ENCODE measurements at regions not wholly inside any gene's neighbourhood (a gene's known extent, or its start where the extent isn't known, plus 50 kb on each side); places are given as distances from the start of the nearest gene placed in this dataset.
"Not testable (repeated sequence)": the region's sequence is repeated elsewhere in the genome, so short reads cannot be mapped to it uniquely, and the experiment has no call there.

- no peak for DNase-seq
- no peak for TF ChIP-seq CTCF (IDR thresholded peaks at IDR 0.05; ENCODE audit: low read depth, low read length)
- Histone ChIP-seq H3K27ac (no peak overlapping the region), H3K27me3 (ENCODE audit: insufficient read depth, low read depth, severe bottlenecking) (no peaks in the 10 kb centered on the region), H3K9me3 (ENCODE audit: severe bottlenecking) (no peaks in the 10 kb centered on the region), H3K36me3 (no peaks in the 10 kb centered on the region), H3K4me3 (ENCODE audit: low read depth, low read length) (no peak overlapping the region)
Observed at GRCh38 chr3:193060748-193061546, 143.3 kb upstream of the MB21D2 start.

- no peak overlapping the region for H3K4me3 ChIP-seq (ENCODE audit: low read depth, low read length)
- no peaks in the 10 kb centered on the region for H3K9me3 ChIP-seq (ENCODE audit: severe bottlenecking)
- no peaks in the 10 kb centered on the region for H3K27me3 ChIP-seq (ENCODE audit: insufficient read depth, low read depth, severe bottlenecking)
- H3K27ac ChIP-seq: no peak overlapping the region
- H3K36me3 ChIP-seq: no peaks in the 10 kb centered on the region
- TF ChIP-seq CTCF (IDR thresholded peaks at IDR 0.05; ENCODE audit: low read depth, low read length): no peak
- no peak for DNase-seq
Observed at GRCh38 chr3:193068365-193068764, 150.7 kb upstream of the MB21D2 start.

- H3K4me3 ChIP-seq (ENCODE audit: low read depth, low read length); H3K27ac ChIP-seq; DNase-seq: not testable (repeated sequence)
Observed at GRCh38 chr3:193069732-193070131, 152.1 kb upstream of the MB21D2 start.

GRCh38 chr3:193078996-193079753 lies 161.5 kb upstream of the MB21D2 start:
- Histone ChIP-seq H3K27ac (no peak overlapping the region), H3K36me3 (no peaks in the 10 kb centered on the region), H3K4me3 (ENCODE audit: low read depth, low read length) (no peak overlapping the region), H3K27me3 (ENCODE audit: insufficient read depth, low read depth, severe bottlenecking) (no peaks in the 10 kb centered on the region), H3K9me3 (ENCODE audit: severe bottlenecking) (no peaks in the 10 kb centered on the region)
- DNase-seq: peak; percentile 4
- no peak for TF ChIP-seq CTCF (IDR thresholded peaks at IDR 0.05; ENCODE audit: low read depth, low read length)

More at GRCh38 chr3:193069732-193070131, 152.1 kb upstream of the MB21D2 start:
- not testable (repeated sequence) for H3K27me3 ChIP-seq (ENCODE audit: insufficient read depth, low read depth, severe bottlenecking); H3K9me3 ChIP-seq (ENCODE audit: severe bottlenecking); H3K36me3 ChIP-seq

GRCh38 chr3:193080821-193081365 lies 160.1 kb upstream of the PLAAT1 start:
- DNase-seq: no peak
- H3K4me3 ChIP-seq (ENCODE audit: low read depth, low read length): no peak overlapping the region
- H3K27me3 ChIP-seq (ENCODE audit: insufficient read depth, low read depth, severe bottlenecking): no peaks in the 10 kb centered on the region
- H3K9me3 ChIP-seq (ENCODE audit: severe bottlenecking): no peaks in the 10 kb centered on the region
- no peaks in the 10 kb centered on the region for H3K36me3 ChIP-seq
- no peak overlapping the region for H3K27ac ChIP-seq
- TF ChIP-seq CTCF (IDR thresholded peaks at IDR 0.05; ENCODE audit: low read depth, low read length): no peak

GRCh38 chr3:193085655-193086054 lies 155.4 kb upstream of the PLAAT1 start:
- H3K27ac ChIP-seq: no peak overlapping the region
- TF ChIP-seq CTCF (IDR thresholded peaks at IDR 0.05; ENCODE audit: low read depth, low read length): no peak

More at GRCh38 chr3:193085655-193086054, 155.4 kb upstream of the PLAAT1 start:
- Histone ChIP-seq H3K9me3 (ENCODE audit: severe bottlenecking) (no peaks in the 10 kb centered on the region), H3K27me3 (ENCODE audit: insufficient read depth, low read depth, severe bottlenecking) (no peaks in the 10 kb centered on the region), H3K36me3 (no peaks in the 10 kb centered on the region), H3K4me3 (ENCODE audit: low read depth, low read length) (no peak overlapping the region)
- DNase-seq: no peak
